ENCODE measurements at regions not wholly inside any gene's neighbourhood (a gene's known extent, or its start where the extent isn't known, plus 50 kb on each side); places are given as distances from the start of the nearest gene placed in this dataset.

- H3K4me3 ChIP-seq (ENCODE audit: low read depth, low read length): no peak overlapping the region
- TF ChIP-seq, protein P1, sequence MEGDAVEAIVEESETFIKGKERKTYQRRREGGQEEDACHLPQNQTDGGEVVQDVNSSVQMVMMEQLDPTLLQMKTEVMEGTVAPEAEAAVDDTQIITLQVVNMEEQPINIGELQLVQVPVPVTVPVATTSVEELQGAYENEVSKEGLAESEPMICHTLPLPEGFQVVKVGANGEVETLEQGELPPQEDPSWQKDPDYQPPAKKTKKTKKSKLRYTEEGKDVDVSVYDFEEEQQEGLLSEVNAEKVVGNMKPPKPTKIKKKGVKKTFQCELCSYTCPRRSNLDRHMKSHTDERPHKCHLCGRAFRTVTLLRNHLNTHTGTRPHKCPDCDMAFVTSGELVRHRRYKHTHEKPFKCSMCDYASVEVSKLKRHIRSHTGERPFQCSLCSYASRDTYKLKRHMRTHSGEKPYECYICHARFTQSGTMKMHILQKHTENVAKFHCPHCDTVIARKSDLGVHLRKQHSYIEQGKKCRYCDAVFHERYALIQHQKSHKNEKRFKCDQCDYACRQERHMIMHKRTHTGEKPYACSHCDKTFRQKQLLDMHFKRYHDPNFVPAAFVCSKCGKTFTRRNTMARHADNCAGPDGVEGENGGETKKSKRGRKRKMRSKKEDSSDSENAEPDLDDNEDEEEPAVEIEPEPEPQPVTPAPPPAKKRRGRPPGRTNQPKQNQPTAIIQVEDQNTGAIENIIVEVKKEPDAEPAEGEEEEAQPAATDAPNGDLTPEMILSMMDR (IDR thresholded peaks at IDR 0.05; ENCODE audit: borderline replicate concordance, insufficient read depth, low read depth, low read length): no peak
These were observed 178.0 kb upstream of the P2RY1 start for GRCh38 chr3:152656972-152657355.

DNA sequence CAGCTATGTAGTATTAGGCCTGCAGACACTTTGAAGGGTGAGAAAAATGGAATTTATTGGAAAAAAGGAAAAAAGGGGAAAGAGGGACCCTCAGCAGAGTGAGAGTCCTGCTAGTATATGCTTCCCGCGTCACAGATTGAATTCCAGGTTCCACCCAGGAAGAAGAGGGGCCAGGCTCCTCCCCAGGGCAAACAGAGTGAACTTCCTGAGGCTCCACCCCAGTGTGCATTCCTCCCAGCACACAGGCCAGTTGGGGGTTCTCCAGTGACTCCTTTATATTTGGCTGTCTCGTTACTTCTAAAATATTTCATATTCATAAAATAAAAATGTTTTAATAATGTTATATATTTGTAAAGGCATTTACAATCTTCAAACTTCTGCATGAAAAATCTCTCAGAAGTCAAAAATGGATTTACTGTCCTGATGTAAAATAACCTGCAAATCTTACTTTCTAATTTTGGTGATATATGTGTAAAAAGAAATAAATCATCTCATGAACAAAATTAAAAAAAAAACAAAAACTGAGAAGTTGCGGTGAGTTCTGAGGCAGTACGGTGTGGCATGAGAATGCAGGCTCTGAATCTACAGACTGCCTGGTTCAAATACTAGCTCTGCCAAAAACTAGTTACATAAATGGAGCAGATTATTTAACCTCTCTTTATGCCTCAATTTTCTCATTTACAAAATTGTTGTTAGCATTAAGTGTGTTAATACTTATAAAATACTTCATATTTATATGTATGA, 175.8 kb upstream of the P2RY1 start:
- TF ChIP-seq, protein P1 (IDR thresholded peaks at IDR 0.05; ENCODE audit: borderline replicate concordance, insufficient read depth, low read depth, low read length): no peak
- no peak overlapping the region for H3K4me3 ChIP-seq (ENCODE audit: low read depth, low read length)

DNA sequence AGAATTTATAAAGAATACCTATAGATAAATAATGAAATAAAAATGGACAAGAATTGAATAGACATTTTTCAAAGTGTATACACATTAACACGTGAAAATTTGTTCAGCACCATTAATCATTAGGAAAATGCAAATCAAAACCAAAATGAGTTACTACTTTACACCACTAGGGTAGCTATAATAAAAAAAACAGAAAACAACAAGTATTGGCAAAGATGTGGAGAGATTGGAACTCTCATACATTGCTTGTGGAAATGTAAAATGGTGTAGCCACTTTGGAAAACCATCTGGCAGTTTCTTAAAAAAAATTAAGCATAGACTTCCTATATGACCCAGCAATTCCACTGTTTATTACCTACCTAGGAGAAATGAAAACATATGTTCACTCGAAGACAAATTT, 172.8 kb upstream of the P2RY1 start:
- TF ChIP-seq, protein P1 (IDR thresholded peaks at IDR 0.05; ENCODE audit: borderline replicate concordance, insufficient read depth, low read depth, low read length): no peak
- H3K4me3 ChIP-seq (ENCODE audit: low read depth, low read length): no peak overlapping the region

- TF ChIP-seq, protein P1 (IDR thresholded peaks at IDR 0.05; ENCODE audit: borderline replicate concordance, insufficient read depth, low read depth, low read length): no peak
- no peak overlapping the region for H3K4me3 ChIP-seq (ENCODE audit: low read depth, low read length)
These were observed 170.2 kb upstream of the P2RY1 start for GRCh38 chr3:152664766-152665165.

DNA sequence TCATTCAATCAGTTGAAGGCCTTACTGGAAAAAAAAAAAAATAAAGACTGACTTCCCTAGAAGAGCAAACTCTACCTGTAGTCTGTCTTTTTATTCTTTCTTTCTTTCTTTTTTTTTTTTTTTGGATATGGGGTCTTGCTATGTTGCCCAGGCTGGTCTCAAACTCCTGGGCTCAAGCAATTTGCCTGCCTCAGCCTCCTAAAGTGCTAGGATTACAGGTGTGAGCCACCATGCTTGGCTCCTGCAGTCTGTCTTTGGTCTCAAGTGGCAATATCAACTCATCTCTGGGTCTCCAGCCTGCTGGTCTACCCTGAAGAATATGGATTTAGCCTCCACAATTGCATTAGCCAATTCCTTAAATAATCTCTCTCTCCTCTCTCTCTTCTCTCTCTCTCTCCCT, 167.7 kb upstream of the P2RY1 start:
- H3K4me3 ChIP-seq (ENCODE audit: low read depth, low read length): no peak overlapping the region
- TF ChIP-seq, protein P1 (IDR thresholded peaks at IDR 0.05; ENCODE audit: borderline replicate concordance, insufficient read depth, low read depth, low read length): no peak

- H3K4me3 ChIP-seq (ENCODE audit: low read depth, low read length): no peak overlapping the region
- TF ChIP-seq, protein P1 (IDR thresholded peaks at IDR 0.05; ENCODE audit: borderline replicate concordance, insufficient read depth, low read depth, low read length): no peak
These were observed 165.4 kb upstream of the P2RY1 start for GRCh38 chr3:152669560-152669959.
